ENCODE measurements at regions not wholly inside any gene's neighbourhood (a gene's known extent, or its start where the extent isn't known, plus 50 kb on each side); places are given as distances from the start of the nearest gene placed in this dataset.
A peak's percentile ranks its signal among the peaks of the same experiment; 100 is the strongest.

DNA sequence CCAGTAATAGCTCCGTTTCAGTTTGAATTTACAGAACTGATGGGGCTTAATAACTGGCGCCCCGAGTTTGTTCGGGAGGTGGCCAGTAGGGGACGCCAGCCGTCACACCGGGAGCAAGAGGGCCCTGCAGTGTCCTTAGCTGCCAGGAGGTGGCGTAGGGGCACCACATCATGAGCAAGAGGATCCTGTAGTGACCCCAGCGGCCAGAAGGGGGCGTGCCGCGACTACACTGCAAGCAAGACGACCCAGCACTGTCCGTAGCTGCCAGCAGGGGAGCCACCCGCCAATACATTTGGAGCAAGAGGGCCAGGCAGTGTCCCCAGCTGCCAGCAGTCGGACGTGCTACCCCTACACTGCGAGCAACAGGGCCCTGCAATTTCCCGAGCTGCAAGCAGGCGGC is 663.7 kb upstream of the B3GAT1 start:
- Histone ChIP-seq H3K27ac (no peak overlapping the region), H3K4me3 (no peak overlapping the region), H3K36me3 (no peaks in the 10 kb centered on the region), H3K4me1 (no peaks in the 10 kb centered on the region), H3K9me3 (peaks cover 0 to 4% (median 0%) of the 10 kb centered on the region in 11 donors), H3K27me3 (peaks cover 0 to 2% (median 0%) of the 10 kb centered on the region in 7 donors)
- peak in 1 of 2 donors; percentile 35 for DNase-seq
- TF ChIP-seq, protein P1, sequence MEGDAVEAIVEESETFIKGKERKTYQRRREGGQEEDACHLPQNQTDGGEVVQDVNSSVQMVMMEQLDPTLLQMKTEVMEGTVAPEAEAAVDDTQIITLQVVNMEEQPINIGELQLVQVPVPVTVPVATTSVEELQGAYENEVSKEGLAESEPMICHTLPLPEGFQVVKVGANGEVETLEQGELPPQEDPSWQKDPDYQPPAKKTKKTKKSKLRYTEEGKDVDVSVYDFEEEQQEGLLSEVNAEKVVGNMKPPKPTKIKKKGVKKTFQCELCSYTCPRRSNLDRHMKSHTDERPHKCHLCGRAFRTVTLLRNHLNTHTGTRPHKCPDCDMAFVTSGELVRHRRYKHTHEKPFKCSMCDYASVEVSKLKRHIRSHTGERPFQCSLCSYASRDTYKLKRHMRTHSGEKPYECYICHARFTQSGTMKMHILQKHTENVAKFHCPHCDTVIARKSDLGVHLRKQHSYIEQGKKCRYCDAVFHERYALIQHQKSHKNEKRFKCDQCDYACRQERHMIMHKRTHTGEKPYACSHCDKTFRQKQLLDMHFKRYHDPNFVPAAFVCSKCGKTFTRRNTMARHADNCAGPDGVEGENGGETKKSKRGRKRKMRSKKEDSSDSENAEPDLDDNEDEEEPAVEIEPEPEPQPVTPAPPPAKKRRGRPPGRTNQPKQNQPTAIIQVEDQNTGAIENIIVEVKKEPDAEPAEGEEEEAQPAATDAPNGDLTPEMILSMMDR (IDR thresholded peaks at IDR 0.05): peak; percentile 8 to 47 (median 38)
- WGBS, 2 donors: 58 to 61% methylated on average over 20 of the region's 20 CpGs
- peak in 3 of 8 donors; percentile 39 to 83 (median 76) for ATAC-seq
- intact Hi-C loops (cut with DNase I): no loop called here

DNA sequence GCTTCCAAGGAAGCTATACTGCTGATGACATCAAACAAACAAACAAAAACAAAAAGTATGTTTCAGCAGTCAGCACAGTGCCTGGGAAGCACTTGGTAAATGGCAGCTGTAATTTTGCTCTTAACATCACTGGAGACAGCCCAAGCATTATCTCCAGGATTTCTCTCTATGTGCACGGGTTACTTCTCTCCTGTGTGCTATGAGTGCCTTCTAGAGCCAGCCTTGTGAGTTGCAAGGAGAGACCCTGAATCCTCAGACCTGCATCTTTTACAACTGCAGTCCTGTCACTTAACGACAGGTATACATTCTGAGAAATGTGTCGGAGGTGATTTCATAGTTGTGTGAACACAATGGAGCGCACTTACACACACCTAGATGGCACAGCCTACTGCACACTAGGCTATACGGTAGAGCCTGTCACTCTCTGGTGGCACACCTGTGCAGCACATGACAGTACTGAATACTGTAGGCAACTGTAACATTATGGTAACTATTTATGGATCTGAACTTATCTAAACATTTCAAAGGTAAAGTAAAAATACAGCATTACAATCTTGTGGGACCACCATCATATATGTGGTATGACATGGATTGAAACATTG is 662.5 kb upstream of the B3GAT1 start:
- no peak overlapping the region for H3K27ac ChIP-seq
- H3K36me3 ChIP-seq: no peaks in the 10 kb centered on the region
- no peak for DNase-seq
- TF ChIP-seq, protein P1 (IDR thresholded peaks at IDR 0.05): peak in 3 of 9 donors; percentile 12 to 21 (median 15)
- H3K4me3 ChIP-seq: no peak overlapping the region
- peak in 5 of 8 donors; percentile 8 to 68 (median 34) for ATAC-seq
- peaks cover 0 to 4% (median 0%) of the 10 kb centered on the region in 11 donors for H3K9me3 ChIP-seq
- intact Hi-C loops (cut with DNase I): no loop called here
- 81 to 83% methylated on average over 5 of the region's 5 CpGs for WGBS, 2 donors
- peaks cover 0 to 6% (median 0%) of the 10 kb centered on the region in 7 donors for H3K27me3 ChIP-seq
- H3K4me1 ChIP-seq: no peaks in the 10 kb centered on the region

DNA sequence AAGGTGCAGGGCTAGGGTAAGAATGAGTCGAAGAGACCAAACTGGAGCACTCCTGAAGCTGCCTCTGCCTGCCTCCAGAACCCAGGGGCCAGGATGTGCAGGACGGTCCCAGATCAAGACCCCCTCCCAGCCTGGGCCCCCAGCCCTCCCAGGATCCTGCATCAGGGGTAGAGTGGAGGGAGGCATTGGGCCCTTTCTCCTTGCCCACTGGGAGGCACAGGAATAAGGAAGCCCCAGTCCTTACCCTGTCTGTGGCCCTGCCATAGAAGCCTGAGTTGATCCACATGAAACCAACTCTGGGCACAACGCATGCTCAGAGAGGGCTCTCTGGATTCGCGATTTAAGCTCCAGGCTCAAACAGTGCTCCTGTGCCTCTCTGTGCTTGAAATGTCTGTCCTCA is 661.8 kb upstream of the B3GAT1 start:
- WGBS, 2 donors: 83 to 87% methylated on average over 5 of the region's 5 CpGs
- intact Hi-C loops (cut with DNase I): no loop called here
- no peaks in the 10 kb centered on the region for H3K36me3 ChIP-seq
- no peak overlapping the region for H3K4me3 ChIP-seq
- peaks cover 0 to 4% (median 0%) of the 10 kb centered on the region in 11 donors for H3K9me3 ChIP-seq
- no peaks in the 10 kb centered on the region for H3K4me1 ChIP-seq
- no peak for DNase-seq
- H3K27ac ChIP-seq: no peak overlapping the region
- ATAC-seq: peak in 2 of 8 donors; percentile 25 to 71
- H3K27me3 ChIP-seq: peaks cover 0 to 6% (median 0%) of the 10 kb centered on the region in 7 donors
- TF ChIP-seq, protein P1 (IDR thresholded peaks at IDR 0.05): no peak

DNA sequence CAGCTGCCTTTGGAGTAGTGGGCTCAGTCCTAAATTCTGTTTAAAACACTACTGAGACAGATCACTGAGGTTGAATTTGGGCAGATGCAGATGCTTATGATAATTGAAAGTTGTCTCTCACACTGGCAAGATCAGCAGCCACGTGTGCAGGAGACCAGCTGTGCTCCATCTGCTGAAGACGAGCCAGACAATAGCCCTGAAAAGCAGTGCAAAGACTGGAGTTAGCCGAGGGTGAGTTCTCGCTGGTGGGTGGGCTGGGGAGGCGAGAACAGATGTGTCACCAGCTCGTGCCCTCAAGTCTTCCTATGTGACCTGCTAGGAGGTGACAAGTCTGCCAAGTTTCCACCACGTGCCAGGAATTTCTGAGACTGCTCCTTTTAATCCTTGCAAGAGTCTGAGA is 661.3 kb upstream of the B3GAT1 start:
- intact Hi-C loops (cut with DNase I): no loop called here
- no peaks in the 10 kb centered on the region for H3K36me3 ChIP-seq
- H3K4me1 ChIP-seq: no peaks in the 10 kb centered on the region
- H3K9me3 ChIP-seq: peaks cover 0 to 4% (median 0%) of the 10 kb centered on the region in 11 donors
- no peak overlapping the region for H3K4me3 ChIP-seq
- DNase-seq (no peak), ATAC-seq (peak in 2 of 8 donors; percentile 6 to 16)
- TF ChIP-seq, protein P1 (IDR thresholded peaks at IDR 0.05): no peak
- 62 to 66% methylated on average over 7 of the region's 7 CpGs for WGBS, 2 donors
- H3K27ac ChIP-seq: no peak overlapping the region
- peaks cover 0 to 10% (median 0%) of the 10 kb centered on the region in 7 donors for H3K27me3 ChIP-seq

All from heart right ventricle (tissue), 16 donors.